ENCODE measurements at regions not wholly inside any gene's neighbourhood (a gene's known extent, or its start where the extent isn't known, plus 50 kb on each side); places are given as distances from the start of the nearest gene placed in this dataset.

- no peaks in the 10 kb centered on the region for H3K27me3 ChIP-seq (replicated peaks in 1 of 2; ENCODE audit: control insufficient read depth in 2 of 2, insufficient read depth in 2 of 2, low read length in 1 of 2)
- WGBS (ENCODE audit: insufficient coverage, insufficient replicate concordance, low lambda C conversion rate, missing lambda C conversion rate), result 36% methylated on average over 9 of the region's 9 CpGs
- DNase-seq (ENCODE audit: low read depth, low spot score), result no peak
- no peak overlapping the region for H3K9ac ChIP-seq (ENCODE audit: control insufficient read depth, insufficient read depth, low read length)
- H2AFZ ChIP-seq (ENCODE audit: control insufficient read depth, low read depth, low read length), result no peak overlapping the region
- BruUV-seq (replicated peaks), result no TSS peak
- H3K79me2 ChIP-seq (ENCODE audit: control insufficient read depth, insufficient read depth, low read length), result no peaks in the 10 kb centered on the region
- ChIA-PET RAD21 (ENCODE audit: unreplicated experiment) (no interaction called here), CTCF (no interaction called here), SMC1A (ENCODE audit: uncharacterized antibody, unreplicated experiment) (interaction anchor here (1.5 kb wide), 1 partner anchor 10 kb away, joined by 4 read pairs; no protein-coding TSS in a partner anchor), POLR2A (no interaction called here)
- H3K36me3 ChIP-seq (ENCODE audit: control insufficient read depth in 2 of 2, insufficient read depth in 2 of 2, low read length in 1 of 2), result no peaks in the 10 kb centered on the region
- H4K20me1 ChIP-seq (ENCODE audit: control insufficient read depth, insufficient read depth), result no peaks in the 10 kb centered on the region
- H3K4me1 ChIP-seq (ENCODE audit: control insufficient read depth, insufficient read depth, low read length), result no peaks in the 10 kb centered on the region
- H3K4me2 ChIP-seq (ENCODE audit: control insufficient read depth, insufficient read depth), result no peak overlapping the region
- FAIRE-seq, result peak; percentile 65
- no peaks in the 10 kb centered on the region for H3K9me3 ChIP-seq (replicated peaks; ENCODE audit: control insufficient read depth, insufficient read depth, low read length)
- in situ Hi-C loops (cut with MboI), result no loop called here
- no peak overlapping the region for H3K27ac ChIP-seq (ENCODE audit: control insufficient read depth, insufficient read depth)
- intact Hi-C loops (cut with micrococcal nuclease; ENCODE audit: unreplicated experiment), result no loop called here
- no peak for ATAC-seq
- H3K4me3 ChIP-seq, result no peak overlapping the region
- no peak for TF ChIP-seq ZBTB11 (CRISPR knock-in tag; IDR thresholded peaks at IDR 0.05)
- TF ChIP-seq WRNIP1 (IDR thresholded peaks at IDR 0.05; ENCODE audit: borderline replicate concordance, low read depth, low read length), result no peak
- no peak for TF ChIP-seq SREBF2 (IDR thresholded peaks at IDR 0.05; ENCODE audit: low read length)
- no peak for TF ChIP-seq REST (IDR thresholded peaks at IDR 0.05; ENCODE audit: low read depth, low read length)
- TF ChIP-seq EED (IDR thresholded peaks at IDR 0.05; ENCODE audit: low read depth), result no peak
- no peak for TF ChIP-seq TCF12 (IDR thresholded peaks at IDR 0.05; ENCODE audit: low read depth, low read length)
- TF ChIP-seq YY1 (IDR thresholded peaks at IDR 0.05; ENCODE audit: low read depth, low read length), result no peak
- no peak for TF ChIP-seq SMAD1 (IDR thresholded peaks at IDR 0.05; ENCODE audit: low read depth, partially characterized antibody)
- TF ChIP-seq, protein P1, sequence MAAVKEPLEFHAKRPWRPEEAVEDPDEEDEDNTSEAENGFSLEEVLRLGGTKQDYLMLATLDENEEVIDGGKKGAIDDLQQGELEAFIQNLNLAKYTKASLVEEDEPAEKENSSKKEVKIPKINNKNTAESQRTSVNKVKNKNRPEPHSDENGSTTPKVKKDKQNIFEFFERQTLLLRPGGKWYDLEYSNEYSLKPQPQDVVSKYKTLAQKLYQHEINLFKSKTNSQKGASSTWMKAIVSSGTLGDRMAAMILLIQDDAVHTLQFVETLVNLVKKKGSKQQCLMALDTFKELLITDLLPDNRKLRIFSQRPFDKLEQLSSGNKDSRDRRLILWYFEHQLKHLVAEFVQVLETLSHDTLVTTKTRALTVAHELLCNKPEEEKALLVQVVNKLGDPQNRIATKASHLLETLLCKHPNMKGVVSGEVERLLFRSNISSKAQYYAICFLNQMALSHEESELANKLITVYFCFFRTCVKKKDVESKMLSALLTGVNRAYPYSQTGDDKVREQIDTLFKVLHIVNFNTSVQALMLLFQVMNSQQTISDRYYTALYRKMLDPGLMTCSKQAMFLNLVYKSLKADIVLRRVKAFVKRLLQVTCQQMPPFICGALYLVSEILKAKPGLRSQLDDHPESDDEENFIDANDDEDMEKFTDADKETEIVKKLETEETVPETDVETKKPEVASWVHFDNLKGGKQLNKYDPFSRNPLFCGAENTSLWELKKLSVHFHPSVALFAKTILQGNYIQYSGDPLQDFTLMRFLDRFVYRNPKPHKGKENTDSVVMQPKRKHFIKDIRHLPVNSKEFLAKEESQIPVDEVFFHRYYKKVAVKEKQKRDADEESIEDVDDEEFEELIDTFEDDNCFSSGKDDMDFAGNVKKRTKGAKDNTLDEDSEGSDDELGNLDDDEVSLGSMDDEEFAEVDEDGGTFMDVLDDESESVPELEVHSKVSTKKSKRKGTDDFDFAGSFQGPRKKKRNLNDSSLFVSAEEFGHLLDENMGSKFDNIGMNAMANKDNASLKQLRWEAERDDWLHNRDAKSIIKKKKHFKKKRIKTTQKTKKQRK (IDR thresholded peaks at IDR 0.05; ENCODE audit: low read depth, low read length), result no peak
- TF ChIP-seq CBX5 (IDR thresholded peaks at IDR 0.05; ENCODE audit: low read depth), result no peak
- TF ChIP-seq EP300 (IDR thresholded peaks at IDR 0.05; ENCODE audit: borderline replicate concordance in 1 of 2, control insufficient read depth in 1 of 2, low read depth in 2 of 2, low read length in 2 of 2), result no peak
- no peak for TF ChIP-seq CHD4 (IDR thresholded peaks at IDR 0.05)
- TF ChIP-seq POU2F2 (IDR thresholded peaks at IDR 0.05; ENCODE audit: borderline replicate concordance, low read depth, low read length), result no peak
- no peak for TF ChIP-seq SREBF1 (IDR thresholded peaks at IDR 0.05; ENCODE audit: low read length)
These were observed 271.3 kb upstream of the B3GALT2 start for GRCh38 chr1:193457676-193458075.
